ENCODE measurements at regions not wholly inside any gene's neighbourhood (a gene's known extent, or its start where the extent isn't known, plus 50 kb on each side); places are given as distances from the start of the nearest gene placed in this dataset.
"Not testable (repeated sequence)": the region's sequence is repeated elsewhere in the genome, so short reads cannot be mapped to it uniquely, and the experiment has no call there.

DNA sequence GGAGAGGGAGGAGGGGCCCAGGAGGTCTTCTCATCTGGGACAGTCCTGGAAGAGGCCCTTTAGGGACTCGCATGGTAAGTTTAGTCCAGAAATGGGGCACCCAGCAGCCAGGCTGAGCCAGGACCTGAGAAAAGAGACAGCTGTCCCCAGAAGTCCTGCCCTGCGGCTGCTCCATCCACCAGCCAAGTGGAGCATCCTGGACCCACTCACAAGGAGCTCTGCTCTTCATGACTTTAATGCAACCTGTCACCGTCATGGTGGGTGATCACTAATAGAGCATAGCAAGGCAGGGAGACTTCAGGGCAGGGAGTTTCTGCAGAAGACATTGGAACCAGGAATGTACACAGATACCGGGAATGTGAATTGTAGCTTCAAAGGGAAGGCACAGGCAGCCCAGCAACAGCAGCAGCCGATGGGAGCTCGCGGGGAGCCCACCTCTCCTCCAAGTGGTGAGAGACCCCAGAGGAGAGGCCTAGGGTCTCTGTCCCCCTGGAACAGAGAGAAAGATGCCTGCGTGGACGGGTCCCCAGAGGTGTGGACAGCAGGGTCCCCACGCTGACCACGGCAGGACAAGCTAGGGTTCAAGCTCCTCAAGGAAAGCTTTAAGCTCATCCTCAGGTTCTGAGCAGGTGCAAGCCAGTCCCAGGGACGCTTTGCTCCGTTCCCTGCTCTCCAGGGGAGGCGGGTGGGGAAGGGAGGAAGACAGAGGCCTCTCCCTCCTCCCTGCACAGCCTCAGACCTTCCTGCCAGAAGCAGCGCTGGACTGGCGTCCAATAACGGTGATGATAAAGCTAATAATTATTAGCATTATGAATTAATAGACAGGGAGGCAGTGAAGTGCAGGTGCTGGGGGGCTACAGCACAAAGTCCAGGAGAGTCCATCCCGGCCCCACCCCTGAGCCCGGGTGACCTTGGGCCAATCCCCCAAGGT is 335.3 kb downstream of the ADGRD1 start:
- not testable (repeated sequence) for DNase-seq (ENCODE audit: low read depth)

DNA sequence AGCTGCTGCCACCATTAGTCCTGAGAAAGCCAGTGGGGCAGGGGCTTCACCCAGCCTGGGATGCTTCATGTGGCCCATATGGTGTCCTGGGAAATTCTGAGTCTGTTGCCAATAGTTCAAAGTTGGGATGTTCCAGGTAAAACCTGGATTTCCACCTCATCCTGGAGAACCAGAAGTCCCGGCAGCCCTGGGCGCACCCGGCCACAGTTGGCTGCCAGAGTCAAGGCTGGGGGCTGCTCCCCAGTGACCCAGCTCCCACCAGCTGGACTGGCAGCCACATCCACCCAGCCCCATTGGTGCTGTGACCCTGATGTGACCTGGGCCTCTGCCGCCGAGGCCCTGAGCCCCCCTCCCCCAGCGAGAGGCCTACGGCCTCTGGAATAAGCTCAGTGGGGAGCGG is 336.1 kb downstream of the ADGRD1 start:
- DNase-seq (ENCODE audit: low read depth), result not testable (repeated sequence)

DNA sequence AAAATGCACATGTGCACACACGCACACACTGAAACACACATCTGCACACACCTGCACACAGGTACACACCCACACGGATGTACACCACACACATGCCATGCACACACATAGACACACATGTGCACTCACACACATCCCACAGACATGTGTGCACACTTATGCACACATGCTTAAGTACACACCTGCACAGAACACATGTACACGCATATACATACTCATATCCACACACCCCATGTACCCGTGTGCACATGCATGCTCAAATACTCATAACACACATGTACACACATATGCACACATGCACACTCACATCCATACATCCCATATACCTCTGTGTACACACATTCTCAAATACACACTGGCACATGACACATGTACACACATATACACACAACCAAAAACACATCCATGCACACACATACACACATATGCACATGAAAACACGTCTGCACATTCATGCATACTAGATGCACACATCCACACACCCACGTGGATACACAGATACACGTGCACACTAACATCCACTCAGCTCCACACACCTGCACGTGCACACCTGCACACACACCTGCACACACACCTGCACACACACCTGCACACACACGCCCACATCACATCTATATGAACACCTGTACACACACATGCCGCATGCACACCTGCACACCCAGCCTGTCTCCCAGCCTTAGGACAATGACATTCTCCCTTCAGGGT is 336.7 kb downstream of the ADGRD1 start:
- DNase-seq (ENCODE audit: low read depth), result no peak

DNA sequence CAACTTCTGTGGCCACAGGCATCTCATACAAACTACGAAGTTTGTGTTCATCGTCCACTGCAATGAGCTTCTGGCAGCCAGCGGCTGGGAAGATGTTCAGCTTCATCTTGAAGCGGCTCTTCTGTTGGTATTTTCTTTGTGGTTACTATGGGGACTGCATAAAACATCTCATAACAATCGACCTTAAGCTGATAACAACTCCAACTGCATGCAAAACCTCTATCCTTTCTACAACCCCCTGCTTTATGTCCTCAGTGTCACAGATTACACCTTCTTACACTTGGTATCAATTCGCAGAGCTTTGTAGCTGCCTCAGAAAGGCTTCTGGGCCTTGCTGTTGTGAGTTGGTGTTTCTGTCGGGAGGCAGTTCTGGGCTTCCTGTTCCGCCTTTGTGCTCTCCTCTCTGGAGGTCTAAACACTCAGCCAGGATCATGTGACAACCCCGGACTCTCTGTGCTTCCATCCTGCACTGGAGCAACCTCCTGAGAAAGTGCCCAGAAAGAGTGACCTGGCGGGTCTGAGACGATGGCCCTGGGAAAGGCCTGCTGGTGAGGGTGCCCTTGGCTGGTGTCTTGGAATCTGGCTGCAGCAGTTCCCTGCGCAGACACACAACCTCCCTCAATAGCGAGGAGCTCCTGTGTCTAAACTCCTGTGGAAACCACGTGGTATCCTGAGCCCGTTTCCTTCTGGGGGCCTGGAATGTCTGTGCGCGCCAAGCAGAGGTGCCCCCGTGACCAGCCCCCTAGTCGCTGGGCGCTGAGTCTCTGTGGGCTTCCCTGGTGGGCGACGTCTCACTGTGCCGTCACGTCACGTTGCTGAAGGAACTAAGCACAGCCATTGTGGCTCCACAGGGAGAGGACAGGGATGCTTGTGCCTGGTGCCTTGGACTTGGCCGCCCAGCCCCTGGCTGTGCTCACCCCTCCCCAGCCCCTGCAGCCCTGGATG is 339.6 kb downstream of the ADGRD1 start:
- DNase-seq (ENCODE audit: low read depth), result not testable (repeated sequence)

DNA sequence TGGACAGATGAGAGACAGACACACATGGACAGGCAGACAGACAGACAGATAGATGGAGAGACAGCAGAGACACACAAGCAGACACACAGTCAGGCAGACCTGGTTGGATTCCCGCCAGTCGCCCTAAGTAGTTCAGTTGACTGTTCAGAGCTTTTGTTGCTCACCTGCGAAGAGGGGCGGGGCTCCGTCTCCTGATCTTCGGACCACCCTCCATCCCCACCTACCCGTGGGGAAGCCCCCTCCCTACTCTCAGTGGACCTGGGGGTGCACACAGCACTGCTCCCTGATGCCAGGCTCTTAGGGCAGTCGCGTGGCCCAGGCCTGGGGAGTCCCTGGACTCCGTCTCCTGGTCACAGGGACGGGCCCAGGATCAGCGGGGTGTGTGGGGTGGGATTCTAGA is 341.0 kb downstream of the ADGRD1 start:
- DNase-seq (ENCODE audit: low read depth), result not testable (repeated sequence)

DNA sequence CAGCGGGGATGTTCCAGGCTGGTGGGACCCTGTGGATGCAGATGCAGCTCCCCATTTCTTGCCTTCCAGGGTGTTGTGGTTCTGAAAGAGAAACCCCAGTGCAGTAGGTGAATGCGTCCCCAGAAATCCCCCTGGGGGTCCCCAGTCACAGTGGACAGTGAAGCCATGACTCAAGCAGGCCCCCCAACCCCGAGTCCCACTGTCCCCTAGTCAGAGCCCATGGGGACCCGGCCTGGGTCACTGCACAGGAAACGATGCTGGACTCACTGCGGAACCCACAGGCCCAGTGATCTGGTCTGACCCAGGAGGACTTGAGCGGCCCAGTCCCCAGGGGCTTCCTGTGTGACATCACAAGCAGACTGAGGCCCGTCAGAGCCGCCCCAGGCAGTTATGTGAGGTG is 341.4 kb downstream of the ADGRD1 start:
- not testable (repeated sequence) for DNase-seq (ENCODE audit: low read depth)

DNA sequence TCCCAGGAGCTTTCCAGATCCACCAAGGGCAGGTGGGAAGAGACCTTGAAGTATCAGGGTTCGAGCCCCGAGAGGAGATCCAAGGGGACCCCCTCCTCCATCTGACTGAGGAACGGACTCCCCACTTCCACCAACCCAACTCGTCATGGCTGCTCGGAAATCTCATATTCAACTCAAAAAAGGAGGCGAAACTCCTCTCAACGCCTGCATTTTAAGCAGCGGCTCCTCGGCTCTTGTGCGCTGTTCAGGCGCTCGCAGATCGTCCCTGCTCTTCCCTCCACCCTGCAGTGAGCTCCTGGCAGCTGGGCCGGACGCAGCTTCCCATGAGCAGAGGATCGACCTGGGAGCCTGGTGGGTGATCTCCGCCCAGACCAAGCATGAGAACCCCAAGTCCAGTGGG is 341.9 kb downstream of the ADGRD1 start:
- DNase-seq (ENCODE audit: low read depth), result not testable (repeated sequence)

DNA sequence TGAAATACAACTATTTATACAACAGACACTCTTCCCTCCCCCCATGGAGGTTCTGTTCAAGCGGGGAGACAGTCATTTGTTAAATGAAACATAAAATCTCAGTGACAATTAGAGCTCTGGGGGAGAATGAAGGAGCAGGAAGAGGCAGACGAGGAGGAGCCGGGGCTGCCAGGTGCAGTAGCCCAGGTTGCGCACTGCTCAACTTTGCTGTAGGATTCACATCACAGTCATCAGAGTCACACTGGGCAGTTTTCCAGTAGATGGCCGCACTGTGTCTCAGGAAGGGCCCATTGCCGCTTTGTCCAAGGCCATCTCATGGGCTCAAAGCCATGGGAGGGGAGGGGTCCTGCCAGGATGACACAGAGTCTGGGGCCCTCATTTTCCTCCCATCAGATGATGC is 342.4 kb downstream of the ADGRD1 start:
- DNase-seq (ENCODE audit: low read depth), result not testable (repeated sequence)

DNA sequence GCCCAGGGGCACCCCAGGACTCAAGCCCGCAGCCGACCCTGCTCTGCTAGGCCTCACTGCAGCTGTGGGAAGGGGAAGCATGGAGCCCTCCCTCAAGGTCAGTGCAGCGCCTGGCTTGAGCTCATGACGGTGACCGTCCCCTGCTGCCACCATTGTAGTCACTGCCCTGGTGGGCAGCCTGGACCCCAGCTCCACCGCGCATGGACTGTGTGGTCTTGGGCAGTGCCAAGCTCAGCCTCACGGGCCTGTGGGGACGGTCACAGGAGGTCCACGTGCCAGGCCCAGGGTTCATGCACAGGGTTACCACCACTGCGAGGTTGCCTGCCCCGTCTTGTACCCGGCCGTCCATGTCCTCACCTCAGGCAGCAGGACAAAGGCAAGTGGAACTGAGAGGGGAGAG is 342.9 kb downstream of the ADGRD1 start:
- not testable (repeated sequence) for DNase-seq (ENCODE audit: low read depth)

DNA sequence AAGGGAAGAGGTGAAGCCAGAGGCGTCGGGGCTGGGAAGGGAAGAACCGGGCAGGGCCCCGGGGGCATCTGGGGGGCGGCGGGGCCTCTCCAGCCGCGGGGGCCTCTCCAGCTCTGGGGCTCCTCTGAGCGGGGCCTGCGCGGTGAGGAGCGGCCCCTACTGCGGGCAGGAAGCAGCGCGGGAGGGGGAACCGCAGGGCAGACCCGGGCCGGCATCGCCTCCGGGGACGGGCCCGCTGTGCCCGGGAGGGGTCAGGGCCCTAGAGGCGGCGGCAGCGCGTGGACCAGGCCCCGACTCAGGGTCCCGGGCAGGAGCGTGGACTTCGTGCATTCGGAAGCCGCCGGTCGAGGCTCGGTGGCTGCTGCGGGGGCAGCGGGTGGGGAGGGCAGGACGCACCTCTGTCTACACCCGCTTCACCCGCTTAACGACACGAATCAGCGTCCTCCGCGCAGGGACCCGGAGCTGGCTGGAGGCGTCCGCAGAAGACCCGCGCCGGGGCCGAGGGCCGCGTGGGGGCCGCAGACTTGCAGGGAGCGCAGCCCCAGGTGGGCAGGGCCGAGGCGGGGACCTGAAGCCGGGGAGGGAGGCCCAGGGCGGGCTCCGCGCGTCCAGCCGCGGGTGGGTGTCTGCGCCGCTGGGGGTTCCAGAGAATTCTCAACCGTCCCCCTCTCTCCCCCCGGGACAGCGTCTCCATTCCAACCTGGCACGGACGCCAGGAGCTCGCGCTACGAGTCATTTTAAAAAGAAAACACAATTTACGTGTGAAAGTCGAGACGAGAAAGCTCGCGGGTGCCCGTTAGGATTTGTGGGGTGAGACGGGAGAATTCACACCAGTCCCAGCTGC is 345.0 kb downstream of the ADGRD1 start:
- DNase-seq (ENCODE audit: low read depth), result not testable (repeated sequence)

DNA sequence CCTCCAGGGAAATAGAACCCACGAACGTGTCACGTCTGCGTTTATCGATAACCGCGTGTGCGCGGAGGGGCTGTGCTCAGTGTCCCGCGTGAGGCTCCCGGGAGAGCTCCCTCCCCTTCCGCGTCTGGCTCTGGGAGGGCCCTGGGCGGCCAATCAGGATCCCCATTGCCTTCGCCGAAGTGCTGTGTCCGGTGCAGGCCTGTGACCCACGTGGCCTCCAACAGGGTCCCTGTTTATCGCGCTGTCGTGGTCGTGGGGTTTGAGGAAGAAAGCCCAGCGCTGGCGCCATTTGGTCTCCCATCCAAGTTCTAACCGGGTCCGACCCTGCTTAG is 345.6 kb downstream of the ADGRD1 start:
- not testable (repeated sequence) for DNase-seq (ENCODE audit: low read depth)

DNA sequence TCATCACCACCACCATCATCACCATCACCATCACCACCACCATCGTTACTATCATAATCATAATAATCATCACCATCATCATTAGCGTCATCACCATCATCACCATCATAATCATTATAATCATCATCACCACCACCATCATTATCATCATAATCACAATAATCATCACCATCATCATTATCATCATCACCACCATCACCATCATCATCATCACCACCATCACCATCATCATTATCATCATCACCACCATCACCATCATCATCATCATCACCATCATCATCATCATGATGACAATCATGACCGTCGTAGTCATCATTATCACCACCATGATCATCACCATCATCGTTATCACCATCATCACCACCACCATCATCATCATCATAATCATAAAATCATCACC is 349.9 kb downstream of the ADGRD1 start:
- DNase-seq (ENCODE audit: low read depth), result not testable (repeated sequence)

DNA sequence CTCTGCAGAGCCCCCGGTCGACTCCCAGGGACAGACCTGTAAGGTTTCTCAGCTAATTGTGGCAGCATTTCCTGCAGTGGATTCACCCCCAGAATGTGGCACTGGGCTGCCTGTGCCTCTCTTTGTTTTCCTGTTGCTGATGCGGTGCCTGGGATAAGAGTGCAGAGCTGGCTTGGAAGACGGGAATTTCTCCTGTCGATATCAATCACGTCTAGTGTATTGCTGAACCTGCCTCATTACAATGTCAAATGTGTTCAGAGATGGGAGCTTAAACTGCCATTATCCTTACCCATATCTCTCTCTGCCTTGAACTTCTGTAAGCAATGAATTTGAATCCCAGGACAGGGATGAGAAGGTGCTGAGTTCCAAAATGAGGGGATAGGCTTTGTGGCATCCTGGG is 350.9 kb downstream of the ADGRD1 start:
- DNase-seq (ENCODE audit: low read depth), result not testable (repeated sequence)

DNA sequence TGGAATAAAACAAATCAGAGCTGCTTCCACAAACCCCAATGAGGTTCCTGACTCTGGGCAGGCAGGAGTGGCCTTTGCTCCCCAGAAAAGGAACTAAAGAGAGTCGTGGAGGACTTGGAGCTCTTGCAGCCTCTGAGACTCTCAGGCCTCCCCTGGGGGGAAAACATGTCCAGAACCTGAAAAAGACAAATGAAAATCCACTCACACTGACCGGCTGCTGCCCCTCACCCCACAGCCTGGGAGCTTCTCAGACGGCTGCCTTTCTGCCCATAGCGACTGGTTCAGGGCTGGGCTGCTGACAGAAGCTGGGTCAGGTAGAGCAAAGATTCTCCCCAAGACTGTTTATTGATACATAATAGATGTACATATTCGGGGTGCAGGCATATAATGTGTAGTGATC is 356.0 kb downstream of the ADGRD1 start:
- DNase-seq (ENCODE audit: low read depth), result no peak

DNA sequence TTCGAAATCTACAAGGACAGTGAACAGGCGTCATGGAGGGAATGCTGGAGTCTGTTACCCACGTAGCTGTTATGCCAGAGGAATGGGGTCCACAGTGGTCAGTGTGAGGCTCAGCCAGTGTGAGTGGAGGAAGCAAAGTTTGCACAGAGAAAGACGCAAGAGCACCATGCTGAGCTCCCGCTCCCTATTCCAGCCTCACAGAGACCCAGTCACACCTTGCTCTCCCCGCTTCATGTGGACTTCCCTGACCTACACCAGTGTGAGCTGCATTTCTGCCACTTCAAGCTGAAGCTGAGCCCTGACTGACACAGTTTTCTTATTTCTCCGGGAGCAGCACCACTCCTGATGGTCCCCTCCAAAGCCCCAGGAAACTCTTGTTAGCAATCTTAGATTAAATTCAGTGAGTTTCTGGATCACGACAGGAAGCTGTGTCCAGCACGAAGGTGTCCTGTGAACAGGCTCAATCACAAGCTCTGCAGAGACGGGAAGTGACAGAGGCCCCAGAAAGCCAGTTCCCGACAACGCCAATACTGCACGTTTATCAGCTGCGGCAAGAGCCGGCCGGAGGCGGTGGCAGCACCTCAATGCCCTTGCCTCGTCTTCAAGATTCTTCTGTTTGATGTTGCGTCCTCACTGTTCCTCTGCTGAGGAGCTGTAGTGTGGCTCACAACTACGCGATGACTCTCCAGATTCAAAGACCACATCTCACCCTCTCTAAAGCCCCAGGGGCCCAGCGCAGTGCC is 356.7 kb downstream of the ADGRD1 start:
- not testable (repeated sequence) for DNase-seq (ENCODE audit: low read depth)

DNA sequence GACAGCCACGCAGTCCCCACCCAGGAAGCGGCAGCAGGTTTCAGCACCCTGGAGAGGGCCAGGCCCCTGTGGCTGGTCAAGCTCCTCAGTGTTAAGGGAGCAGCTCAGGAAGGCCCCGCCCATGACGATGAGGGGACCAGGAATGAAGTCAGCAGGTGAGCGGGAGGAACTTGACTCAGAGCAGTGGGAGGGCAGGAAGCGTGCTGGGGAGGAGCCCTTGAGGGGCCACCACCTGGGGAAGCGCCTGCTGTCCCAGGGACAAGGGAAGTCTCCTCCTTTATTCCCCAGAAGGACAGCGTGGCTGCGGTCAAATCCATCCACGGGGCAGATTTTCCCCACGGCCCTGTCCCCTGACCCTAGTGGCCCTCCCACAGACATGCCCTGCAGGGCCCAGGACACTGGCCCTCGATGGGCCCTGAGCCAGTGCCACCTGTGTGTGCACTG is 357.6 kb downstream of the ADGRD1 start:
- DNase-seq (ENCODE audit: low read depth), result not testable (repeated sequence)

DNA sequence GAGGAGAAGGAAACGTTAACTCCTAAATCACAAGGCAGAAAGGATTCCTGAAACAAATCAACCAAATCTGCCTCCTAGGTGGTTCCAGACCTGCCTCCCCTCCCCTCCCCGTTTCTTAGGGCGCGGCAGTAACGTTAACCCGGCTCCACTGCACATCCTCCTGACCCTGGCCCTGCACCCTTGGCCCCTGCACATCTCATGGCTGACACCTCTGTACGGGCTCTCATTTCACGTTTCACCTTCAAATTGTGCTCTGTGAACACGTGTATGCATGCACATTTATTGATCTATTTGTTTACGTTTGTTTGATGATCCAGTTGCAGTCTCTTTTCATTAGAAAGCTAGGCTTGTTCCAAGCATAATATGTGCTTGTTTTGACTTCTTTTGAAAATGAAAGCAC is 358.1 kb downstream of the ADGRD1 start:
- DNase-seq (ENCODE audit: low read depth), result no peak

DNA sequence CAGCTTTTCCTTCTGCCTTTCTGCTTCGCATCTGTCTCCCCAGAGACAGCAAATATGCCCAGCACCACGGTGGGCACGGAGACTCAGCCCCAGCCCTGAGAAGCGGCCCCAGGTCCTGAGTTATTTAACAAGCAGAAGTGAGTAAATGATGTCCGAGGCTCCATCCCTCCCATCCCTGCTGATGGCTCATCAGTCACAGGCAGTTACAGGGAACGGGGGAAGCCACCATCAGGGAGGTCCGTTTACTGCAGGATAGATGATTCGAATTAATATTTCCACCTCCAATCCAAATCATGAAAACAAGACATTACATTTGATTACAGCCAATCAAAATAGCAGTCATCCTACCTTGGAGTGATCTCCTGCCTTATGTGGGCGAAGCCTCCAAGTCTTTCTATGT is 358.7 kb downstream of the ADGRD1 start:
- DNase-seq (ENCODE audit: low read depth), result not testable (repeated sequence)

DNA sequence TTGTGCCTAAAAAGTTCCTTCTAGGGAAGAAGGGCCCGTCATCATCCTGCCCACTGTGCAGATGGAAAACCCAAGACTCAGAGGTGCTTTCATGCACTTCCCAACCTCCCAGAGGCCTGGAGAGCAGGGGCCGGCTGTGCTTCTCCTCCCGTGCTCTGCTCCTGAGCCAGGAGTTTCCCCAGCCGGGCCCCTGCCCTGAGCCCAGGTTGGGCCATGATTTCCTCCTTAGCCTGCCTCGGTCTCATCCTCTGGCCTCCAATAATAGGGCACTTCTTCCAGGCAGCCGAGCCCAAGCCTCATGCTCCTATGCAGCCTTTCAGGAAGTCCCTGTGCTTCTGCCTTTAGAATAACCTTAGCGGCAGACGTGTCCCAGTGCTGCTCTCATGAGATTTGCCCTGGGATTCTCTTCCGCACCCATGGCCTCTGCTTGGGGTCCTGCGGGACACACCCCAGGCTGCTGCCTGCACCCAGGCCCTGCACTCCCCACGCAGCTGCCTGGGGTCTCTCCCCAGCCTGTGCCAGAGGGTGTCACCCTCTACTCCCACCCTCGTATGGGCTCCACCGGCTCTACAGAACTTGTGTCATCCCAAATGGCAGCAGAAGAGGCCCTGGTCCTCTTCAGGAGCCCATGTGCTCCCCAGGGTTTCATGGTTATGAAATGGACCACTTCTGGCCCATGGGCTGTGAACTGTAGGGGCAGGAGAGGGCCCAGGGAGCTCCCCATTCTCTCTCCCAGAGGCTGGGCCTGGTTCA is 359.3 kb downstream of the ADGRD1 start:
- no peak for DNase-seq (ENCODE audit: low read depth)

DNA sequence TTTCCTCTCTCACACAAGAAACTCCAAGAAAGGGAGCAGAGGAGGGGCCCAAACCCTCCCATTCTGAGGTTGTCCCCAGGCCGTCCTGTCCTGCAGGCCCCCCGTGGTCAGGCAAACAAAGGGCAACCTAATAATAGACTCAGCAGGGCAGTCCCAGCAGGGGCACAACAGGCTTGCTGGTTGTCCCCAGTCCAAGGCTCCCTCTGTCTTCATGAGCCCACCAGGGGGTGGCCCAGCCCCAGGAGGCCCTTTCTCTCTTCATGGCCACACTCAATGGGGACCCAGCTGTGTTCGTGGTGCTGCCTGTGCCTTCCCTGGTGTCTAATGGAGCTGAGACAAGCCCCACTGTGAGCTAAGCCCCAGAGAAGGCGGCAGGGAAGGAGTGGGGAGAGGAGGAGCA is 359.9 kb downstream of the ADGRD1 start:
- no peak for DNase-seq (ENCODE audit: low read depth)
